OCI-LY1 (cell line): ENCODE measurements at regions not wholly inside any gene's neighbourhood (a gene's known extent, or its start where the extent isn't known, plus 50 kb on each side); places are given as distances from the start of the nearest gene placed in this dataset.

Experiments used
- EZH2 ChIP-seq: fragments of 200-600 bp; sonication (generic), shearing (Covaris generic); IDR thresholded peaks from 2 replicates; pipeline ENCODE4 v1.8.0; 2017; ENCODE audit warnings: borderline replicate concordance, mixed run types, mild to moderate bottlenecking, antibody characterized with exemption, low read length, moderate library complexity, mixed read lengths
- TF ChIP-seq, protein P1 (sequence below): fragments of 200-600 bp; sonication (generic), shearing (Covaris generic); IDR thresholded peaks from 2 replicates; pipeline ENCODE4 v1.5.1; 2017; ENCODE audit warnings: mild to moderate bottlenecking, antibody characterized with exemption, low read length, moderate library complexity, mixed read lengths

DNA sequence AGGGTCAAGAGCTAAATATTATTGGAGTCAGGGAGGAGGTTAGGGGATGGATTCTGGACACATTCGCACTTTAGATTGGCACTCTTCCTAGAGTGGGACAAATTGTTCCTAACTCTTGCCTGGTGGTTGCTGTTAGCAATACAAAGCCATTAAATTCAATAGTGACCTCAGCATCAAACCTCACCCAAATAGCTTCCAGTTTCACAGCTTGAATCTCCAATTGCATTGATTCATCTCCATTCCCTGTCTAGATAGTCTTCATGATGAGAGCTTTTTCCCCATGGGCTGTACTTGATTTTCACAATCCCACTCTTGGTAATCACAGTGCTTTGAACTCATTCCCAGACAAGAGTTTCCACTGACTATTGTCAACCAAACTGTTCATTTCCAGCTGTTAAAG is 585.9 kb upstream of the SYT4 start:
- TF ChIP-seq, protein P1, sequence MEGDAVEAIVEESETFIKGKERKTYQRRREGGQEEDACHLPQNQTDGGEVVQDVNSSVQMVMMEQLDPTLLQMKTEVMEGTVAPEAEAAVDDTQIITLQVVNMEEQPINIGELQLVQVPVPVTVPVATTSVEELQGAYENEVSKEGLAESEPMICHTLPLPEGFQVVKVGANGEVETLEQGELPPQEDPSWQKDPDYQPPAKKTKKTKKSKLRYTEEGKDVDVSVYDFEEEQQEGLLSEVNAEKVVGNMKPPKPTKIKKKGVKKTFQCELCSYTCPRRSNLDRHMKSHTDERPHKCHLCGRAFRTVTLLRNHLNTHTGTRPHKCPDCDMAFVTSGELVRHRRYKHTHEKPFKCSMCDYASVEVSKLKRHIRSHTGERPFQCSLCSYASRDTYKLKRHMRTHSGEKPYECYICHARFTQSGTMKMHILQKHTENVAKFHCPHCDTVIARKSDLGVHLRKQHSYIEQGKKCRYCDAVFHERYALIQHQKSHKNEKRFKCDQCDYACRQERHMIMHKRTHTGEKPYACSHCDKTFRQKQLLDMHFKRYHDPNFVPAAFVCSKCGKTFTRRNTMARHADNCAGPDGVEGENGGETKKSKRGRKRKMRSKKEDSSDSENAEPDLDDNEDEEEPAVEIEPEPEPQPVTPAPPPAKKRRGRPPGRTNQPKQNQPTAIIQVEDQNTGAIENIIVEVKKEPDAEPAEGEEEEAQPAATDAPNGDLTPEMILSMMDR: no peak
- no peak for TF ChIP-seq EZH2
